CD4-positive, alpha-beta T cell treated with Interleukin-4 for 1 hour (primary cell): ENCODE measurements at regions not wholly inside any gene's neighbourhood (a gene's known extent, or its start where the extent isn't known, plus 50 kb on each side); places are given as distances from the start of the nearest gene placed in this dataset.
"Not testable (repeated sequence)": the region's sequence is repeated elsewhere in the genome, so short reads cannot be mapped to it uniquely, and the experiment has no call there.

ENCODE experiments used
- DNase-seq, 2 donors: peaks; one replicate each; pipeline ENCODE4 v3.0.0-alpha.2; 2020 to 2022

- no peak for DNase-seq
Observed at GRCh38 chr6:25192590-25193459, 86.3 kb upstream of the CARMIL1 start.

- no peak for DNase-seq
Observed at GRCh38 chr6:25193460-25194171, 85.6 kb upstream of the CARMIL1 start.

- DNase-seq = no peak
Observed at GRCh38 chr6:25194172-25194678, 84.9 kb upstream of the CARMIL1 start.

GRCh38 chr6:25196464-25196863 is 82.7 kb upstream of the CARMIL1 start:
- no peak for DNase-seq

- no peak for DNase-seq
Observed at GRCh38 chr6:25197111-25197510, 82.1 kb upstream of the CARMIL1 start.

- DNase-seq = no peak
Observed at GRCh38 chr6:25199544-25199943, 79.6 kb upstream of the CARMIL1 start.

GRCh38 chr6:25202504-25202903 is 76.7 kb upstream of the CARMIL1 start:
- DNase-seq = no peak

GRCh38 chr6:25205629-25206028 is 73.5 kb upstream of the CARMIL1 start:
- no peak for DNase-seq

- DNase-seq = not testable (repeated sequence)
Observed at GRCh38 chr6:25207453-25208155, 71.6 kb upstream of the CARMIL1 start.

- DNase-seq = no peak
Observed at GRCh38 chr6:25215881-25216280, 63.3 kb upstream of the CARMIL1 start.

- no peak for DNase-seq
Observed at GRCh38 chr6:25217302-25217701, 61.9 kb upstream of the CARMIL1 start.

GRCh38 chr6:25217829-25218228 is 61.3 kb upstream of the CARMIL1 start:
- no peak for DNase-seq

- no peak for DNase-seq
Observed at GRCh38 chr6:25218346-25218745, 60.8 kb upstream of the CARMIL1 start.

GRCh38 chr6:25219216-25219916 is 59.8 kb upstream of the CARMIL1 start:
- no peak for DNase-seq

- no peak for DNase-seq
Observed at GRCh38 chr6:25219917-25220278, 59.3 kb upstream of the CARMIL1 start.

- no peak for DNase-seq
Observed at GRCh38 chr6:25220857-25221256, 58.3 kb upstream of the CARMIL1 start.

- no peak for DNase-seq
Observed at GRCh38 chr6:25222006-25222678, 57.0 kb upstream of the CARMIL1 start.

- DNase-seq = peak; percentile 62 to 66
Observed at GRCh38 chr6:25223490-25223991, 55.6 kb upstream of the CARMIL1 start.

GRCh38 chr6:25224242-25224641 is 54.9 kb upstream of the CARMIL1 start:
- no peak for DNase-seq

GRCh38 chr6:25227854-25228253 is 51.3 kb upstream of the CARMIL1 start:
- no peak for DNase-seq
